Sciatic nerve (tissue), 2 donors: ENCODE measurements at regions not wholly inside any gene's neighbourhood (a gene's known extent, or its start where the extent isn't known, plus 50 kb on each side); places are given as distances from the start of the nearest gene placed in this dataset.

Source experiments
- ATAC-seq: fragments of 200-7000 bp; cut with Tn5 transposase; one replicate; pipeline ENCODE4 v1.9.1; 2020; ENCODE audit warnings: mild to moderate bottlenecking, moderate library complexity
- DNase-seq: peaks from one replicate; pipeline ENCODE4 v3.0.0-alpha.2; 2020; ENCODE audit warnings: low spot score
- intact Hi-C: fragments of 100-400 bp; cut with DNase I; formaldehyde crosslinking; loops from one replicate; pipeline ENCODE4 v1.14.2; 2022
- donor health status: DM: no; HTN: no; CAD: no.
- donor health status: DM: no; HTN: no; CAD: no.

- peak; percentile 92 for ATAC-seq
- DNase-seq = no peak
- intact Hi-C loops = no loop called here
Observed at GRCh38 chr9:23542438-23542837, 283.6 kb downstream of the ELAVL2 start.

DNA sequence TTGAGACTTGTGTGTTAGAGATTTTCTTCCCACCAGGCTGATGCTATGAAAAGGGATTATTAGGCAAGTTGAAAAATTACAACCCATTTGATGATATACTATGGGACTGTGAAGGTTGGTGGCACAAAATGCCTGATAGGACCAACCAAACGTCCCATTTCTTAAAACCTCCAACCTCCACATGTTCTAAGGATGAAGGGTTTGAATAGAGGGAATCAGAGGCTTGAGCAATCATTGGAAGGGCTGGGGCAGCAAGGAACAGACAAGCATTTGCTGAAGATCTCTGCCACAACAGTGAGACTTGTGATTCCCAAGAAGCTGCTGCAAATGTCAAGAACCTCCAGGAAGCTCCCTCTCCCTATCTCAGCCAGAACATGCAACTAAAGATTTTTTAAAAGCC lies 283.1 kb downstream of the ELAVL2 start:
- intact Hi-C loops = no loop called here
- ATAC-seq (peak; percentile 55), DNase-seq (no peak)

GRCh38 chr9:23543419-23543818 lies 282.6 kb downstream of the ELAVL2 start:
- DNase-seq (no peak), ATAC-seq (no peak)

GRCh38 chr9:23545728-23546127 lies 280.3 kb downstream of the ELAVL2 start:
- no peak for ATAC-seq
- DNase-seq = no peak
- intact Hi-C loops = no loop called here

More at GRCh38 chr9:23543419-23543818, 282.6 kb downstream of the ELAVL2 start:
- intact Hi-C loops = no loop called here

DNA sequence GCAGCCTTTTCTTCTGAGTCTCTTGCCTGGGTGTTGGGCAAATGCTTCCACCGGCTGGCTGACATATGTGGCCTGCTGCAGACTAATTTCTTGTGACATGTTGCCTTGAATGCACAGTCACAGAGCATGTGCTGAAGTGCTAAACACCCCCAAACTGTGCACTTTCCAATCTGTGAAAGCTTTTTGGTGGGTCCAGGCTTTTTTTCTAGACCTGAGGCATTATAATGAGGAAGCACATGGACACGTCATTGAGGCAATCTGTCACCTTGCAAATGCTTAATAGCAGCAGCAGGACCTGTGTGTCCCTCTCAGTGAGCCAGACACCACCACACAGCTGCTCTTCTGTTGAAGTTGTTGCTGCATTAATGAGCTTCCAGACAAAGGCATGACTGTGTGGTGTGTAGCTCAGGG lies 274.7 kb downstream of the ELAVL2 start:
- intact Hi-C loops = no loop called here
- DNase-seq (no peak), ATAC-seq (no peak)

DNA sequence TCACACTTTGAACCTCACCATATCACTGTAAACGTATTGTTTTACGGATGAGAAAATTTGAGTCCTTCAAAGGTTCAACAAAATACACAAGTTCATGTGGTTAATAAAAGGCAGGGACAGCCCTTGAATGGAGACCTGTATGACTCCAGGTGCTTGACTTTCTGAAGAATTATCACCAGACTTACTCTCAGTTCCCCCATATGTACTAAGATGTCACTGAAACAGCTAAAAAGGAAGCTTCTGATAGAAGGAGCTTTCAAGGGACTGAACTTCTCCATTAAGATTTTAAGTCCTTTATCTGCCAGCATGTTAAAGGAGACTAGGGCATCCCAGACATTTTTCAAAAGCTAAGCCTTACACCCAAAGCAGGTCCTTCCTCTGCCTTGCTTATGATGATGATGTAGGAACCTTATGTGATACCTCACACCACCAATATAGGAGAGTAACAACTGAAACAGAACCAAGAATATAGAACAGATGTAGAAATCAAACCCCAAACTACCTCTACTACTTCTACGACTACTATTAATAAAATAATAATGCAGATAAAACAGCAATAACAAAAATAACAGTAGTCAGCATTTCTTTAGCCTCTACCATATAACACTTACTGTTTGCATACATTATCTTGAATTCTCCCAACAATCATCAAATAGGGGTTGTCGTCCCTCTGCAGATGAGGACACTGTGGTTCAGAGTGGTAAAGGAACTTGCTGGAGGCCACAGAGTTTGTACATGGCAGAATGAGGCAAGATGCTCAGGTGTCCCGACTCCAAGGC lies 273.9 kb downstream of the ELAVL2 start:
- ATAC-seq (no peak), DNase-seq (no peak)
- intact Hi-C loops = no loop called here

DNA sequence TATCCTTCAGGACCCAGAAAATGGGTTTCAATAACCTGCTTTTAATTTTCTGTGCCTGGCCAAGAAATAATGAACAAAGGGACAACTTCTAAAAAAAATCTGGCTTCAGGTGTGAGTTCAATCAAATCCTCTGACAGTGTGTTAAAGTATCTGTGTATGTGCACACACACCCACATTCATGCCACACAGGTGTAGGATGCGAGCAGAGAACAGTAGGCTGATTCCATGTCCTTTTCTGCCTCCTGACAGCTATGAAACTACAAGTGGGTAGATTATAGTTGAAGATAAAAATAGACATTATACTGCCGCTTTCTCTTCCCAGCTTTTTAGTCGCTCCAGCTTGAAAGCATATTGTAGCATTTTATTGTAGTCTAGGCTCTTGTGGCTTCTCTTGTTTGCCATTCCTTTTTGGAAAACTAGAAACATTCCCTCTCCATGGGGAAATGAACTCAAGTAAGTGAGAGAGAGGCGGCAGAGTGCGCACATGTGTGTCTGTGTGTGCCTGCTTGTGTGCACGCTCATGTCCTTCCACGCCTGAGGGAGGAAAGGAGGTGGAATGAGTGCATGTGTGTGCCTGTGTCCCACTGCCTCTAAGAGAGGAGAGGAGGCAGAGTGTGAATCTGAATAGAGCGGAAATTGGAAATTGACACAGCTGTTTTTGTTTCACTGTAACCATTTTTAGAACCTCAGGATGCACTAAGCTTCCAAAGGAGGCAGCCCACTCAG lies 273.0 kb downstream of the ELAVL2 start:
- intact Hi-C loops = no loop called here
- ATAC-seq (no peak), DNase-seq (no peak)

GRCh38 chr9:23554686-23555085 lies 271.4 kb downstream of the ELAVL2 start:
- no peak for DNase-seq
- ATAC-seq = no peak
- intact Hi-C loops = no loop called here

GRCh38 chr9:23555851-23556250 lies 270.2 kb downstream of the ELAVL2 start:
- intact Hi-C loops = no loop called here
- no peak for ATAC-seq
- no peak for DNase-seq

DNA sequence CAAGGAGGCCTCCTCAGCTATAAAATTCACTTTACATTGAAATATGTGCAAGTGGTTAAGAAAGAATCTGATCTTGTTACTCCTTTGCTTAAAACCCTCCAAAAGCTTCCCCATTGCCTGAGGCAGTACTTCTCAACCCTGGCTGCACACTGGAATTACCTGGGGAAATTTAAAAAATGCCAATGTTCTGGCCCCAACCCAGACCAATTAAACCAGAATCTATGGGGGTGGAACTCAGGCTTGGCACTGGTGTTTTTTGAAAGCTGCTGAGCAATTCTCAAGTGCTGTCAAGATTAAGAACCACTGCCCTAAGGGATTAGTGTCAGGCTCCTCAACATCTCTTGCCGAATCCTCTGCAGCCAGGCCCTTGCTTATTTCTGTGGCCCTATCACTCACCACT lies 269.6 kb downstream of the ELAVL2 start:
- intact Hi-C loops = no loop called here
- no peak for ATAC-seq
- DNase-seq = no peak

DNA sequence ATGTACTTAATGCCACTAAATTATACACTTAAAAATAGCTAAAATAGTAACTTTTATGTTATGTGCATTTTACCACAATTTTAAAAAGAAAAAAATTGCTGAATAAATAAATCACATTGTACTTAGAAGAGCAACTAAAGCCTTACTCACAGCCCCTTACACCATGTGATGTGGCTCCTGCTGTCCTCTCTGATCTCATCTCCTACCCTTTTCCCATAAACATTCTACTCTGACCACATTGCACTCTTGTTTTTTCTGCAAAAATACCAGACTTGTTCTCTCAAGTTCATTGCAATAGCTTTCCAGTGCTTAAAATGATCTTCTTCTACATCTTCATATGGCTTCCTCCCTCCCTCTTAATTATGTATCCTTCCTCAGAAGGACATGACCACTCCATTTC lies 268.4 kb downstream of the ELAVL2 start:
- no peak for DNase-seq
- intact Hi-C loops = no loop called here
- ATAC-seq = no peak

DNA sequence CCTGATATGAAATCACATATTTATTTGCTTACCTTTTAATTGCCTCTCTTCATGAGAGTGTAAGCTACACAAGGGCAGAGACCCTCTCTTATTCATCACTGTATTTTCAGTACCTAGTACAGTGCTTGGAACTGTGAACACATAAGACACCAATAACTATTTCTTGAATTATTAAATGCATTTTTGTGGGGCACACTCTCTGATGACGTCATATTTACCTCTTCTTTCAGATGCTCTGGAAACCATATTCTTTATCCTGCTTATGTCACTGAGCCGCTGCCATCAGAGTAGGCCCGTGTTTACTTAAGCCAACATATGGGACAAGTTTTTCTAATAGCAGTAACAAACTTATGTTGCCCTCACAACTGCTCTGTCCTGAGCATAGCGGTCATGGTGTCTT lies 266.5 kb downstream of the ELAVL2 start:
- intact Hi-C loops = no loop called here
- DNase-seq (no peak), ATAC-seq (no peak)

DNA sequence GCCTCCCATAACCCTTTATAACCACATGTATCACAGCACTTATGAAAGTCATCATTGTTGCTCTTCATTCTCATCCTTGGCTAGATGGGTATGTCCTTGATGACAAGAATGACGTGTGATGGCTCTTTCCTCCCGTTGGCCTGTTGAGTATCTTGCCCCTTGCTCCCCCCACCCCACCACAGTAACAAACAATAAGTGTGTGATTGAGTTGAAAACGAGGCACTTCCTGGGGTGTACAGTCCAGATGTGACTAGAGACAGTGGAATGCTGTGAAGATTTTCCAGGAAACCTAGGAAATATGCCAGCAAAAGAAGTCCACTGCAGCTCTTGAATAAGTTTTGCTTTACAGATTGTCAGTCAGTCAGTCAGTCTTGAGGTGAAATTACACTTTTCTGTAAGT lies 262.5 kb downstream of the ELAVL2 start:
- ATAC-seq = no peak
- intact Hi-C loops = no loop called here
- no peak for DNase-seq

- intact Hi-C loops = no loop called here
- ATAC-seq (no peak), DNase-seq (no peak)
Observed at GRCh38 chr9:23567516-23568165, 258.4 kb downstream of the ELAVL2 start.

DNA sequence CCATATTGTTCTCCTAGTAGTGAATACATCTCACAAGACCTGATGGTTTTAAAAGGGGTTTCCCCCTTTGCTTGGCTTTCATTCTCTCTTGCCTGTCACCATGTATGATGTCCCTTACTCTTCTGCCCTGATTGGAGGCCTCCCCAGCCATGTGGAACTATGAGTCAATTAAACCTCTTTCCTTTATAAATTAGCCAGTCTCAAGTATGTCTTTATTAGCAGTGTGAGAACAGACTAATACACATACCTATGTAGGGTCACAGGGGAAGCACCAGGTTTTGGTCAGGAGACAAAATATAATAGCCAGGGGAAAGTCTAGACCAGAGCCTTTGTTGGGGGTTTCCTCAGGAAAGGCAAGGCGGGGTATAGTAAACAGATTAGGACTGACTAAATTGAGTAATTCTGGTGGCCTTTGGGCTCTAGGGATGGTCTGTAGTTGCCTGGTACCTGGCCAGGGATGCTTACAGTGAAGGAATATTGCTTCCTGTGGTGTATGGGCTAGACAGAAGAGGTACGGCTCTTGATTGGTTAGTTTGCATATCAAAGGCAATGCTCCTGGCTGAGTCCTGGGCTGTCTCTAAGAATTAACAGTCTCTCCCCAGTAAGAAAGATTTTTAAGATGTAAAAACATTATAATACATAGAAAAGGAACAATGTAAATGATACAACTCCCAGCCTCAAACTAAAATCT lies 254.5 kb downstream of the ELAVL2 start:
- ATAC-seq (no peak), DNase-seq (no peak)
- intact Hi-C loops = loop anchor here (10.0 kb wide), 1 partner anchor 63 kb away; no protein-coding TSS in a partner anchor

DNA sequence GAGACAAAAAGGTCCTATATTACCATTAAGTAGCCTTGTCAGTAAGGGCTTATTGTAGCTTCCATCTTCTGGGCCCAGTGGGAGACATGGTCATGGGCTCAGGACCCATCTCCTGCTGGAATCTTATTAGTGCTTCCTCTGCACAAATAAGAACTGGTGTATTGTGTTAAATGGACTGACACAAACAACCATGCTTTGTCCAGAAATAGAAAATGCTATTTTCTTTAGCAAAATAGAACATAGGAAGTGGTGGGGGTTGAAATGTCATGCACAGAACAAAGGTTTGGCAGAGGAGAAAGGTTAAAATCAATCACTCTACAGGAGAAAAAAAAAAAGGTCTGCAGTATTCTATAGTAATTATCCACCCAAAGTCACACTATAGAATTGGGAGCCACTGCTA lies 252.2 kb downstream of the ELAVL2 start:
- intact Hi-C loops = loop anchor here (10.0 kb wide), 1 partner anchor 61 kb away; no protein-coding TSS in a partner anchor

GRCh38 chr9:23577611-23578010 lies 248.4 kb downstream of the ELAVL2 start:
- DNase-seq (no peak), ATAC-seq (no peak)
- intact Hi-C loops = loop anchor here (10.0 kb wide), 1 partner anchor 57 kb away; no protein-coding TSS in a partner anchor

More for the DNA sequence above, 252.2 kb downstream of the ELAVL2 start:
- ATAC-seq (no peak), DNase-seq (no peak)

DNA sequence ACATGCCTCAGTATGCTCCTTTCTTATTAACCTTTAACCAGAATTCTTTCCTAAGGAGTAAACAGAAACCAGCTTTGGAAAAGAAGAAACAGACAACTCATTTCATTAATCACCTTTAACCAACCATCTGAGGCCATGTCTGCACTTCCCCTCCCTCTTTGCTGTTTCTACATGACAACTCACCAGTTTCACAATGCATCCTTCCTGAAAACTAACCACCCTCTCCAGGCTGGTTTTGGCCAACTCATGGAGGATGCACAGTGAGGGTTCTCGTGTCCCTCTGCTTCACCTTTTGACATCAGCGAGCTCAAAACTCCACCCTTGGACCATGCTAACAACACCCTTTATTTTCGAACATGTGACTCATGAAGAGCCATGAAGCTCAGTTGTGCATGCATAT lies 244.1 kb downstream of the ELAVL2 start:
- no peak for ATAC-seq
- DNase-seq = no peak
- intact Hi-C loops = no loop called here

DNA sequence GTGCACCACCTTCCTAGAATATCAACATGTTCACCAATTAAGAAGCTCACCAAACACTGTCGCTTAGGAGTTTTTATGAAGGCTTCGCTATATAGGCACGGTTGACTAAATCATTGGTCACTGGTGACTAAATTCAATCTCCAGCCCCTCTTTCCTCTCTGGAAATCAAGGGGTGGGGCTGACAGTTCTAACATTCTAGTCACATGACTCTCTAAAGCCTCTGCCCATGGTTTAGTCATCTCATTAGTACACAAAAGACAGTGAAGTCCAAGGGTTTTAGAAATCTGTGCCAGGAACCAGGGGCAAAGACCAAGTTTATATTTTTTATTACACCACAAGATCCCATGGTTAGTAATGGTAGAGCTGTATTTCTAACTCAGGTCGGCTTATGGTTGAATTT lies 243.2 kb downstream of the ELAVL2 start:
- ATAC-seq = no peak
- intact Hi-C loops = no loop called here
- no peak for DNase-seq
